H1 (cell line): ENCODE measurements at regions not wholly inside any gene's neighbourhood (a gene's known extent, or its start where the extent isn't known, plus 50 kb on each side); places are given as distances from the start of the nearest gene placed in this dataset.
A peak's percentile ranks its signal among the peaks of the same experiment; 100 is the strongest.

ENCODE experiments used
- CTCF ChIA-PET: fragments of 300-600 bp; sonication (Branson Sonifier 250); formaldehyde crosslinking; loops from one replicate; lab custom pipeline; 2021; ENCODE audit not compliant: partially characterized antibody; lab: Charles Lee
- POLR2A ChIA-PET: fragments of 300-600 bp; sonication (Branson Sonifier 250); formaldehyde crosslinking; loops from one replicate; lab custom pipeline; 2021; ENCODE audit warnings: inconsistent platforms; ENCODE audit not compliant: partially characterized antibody; lab: Charles Lee
- DNase-seq, 2 experiments: peaks; one replicate each; pipeline versions ENCODE4 v3.0.0 to v3.0.0-alpha.2; 2010 to 2022; ENCODE audit warnings: low spot score in 2 of 2, low read depth in 1 of 2, mixed read lengths in 1 of 2
- FAIRE-seq: peaks from 2 replicates; lab custom pipeline; 2011; peaks lifted over from hg19 to GRCh38; lab: Jason Lieb, UNC
- H2AFZ ChIP-seq: 2 replicates; pipeline ENCODE4 v1.8.1; 2012; ENCODE audit warnings: low read length, inconsistent platforms
- H2AK5ac ChIP-seq: 2 replicates; pipeline ENCODE4 v1.6.1; 2013; ENCODE audit warnings: low read depth, low read length
- H2BK120ac ChIP-seq: replicated peaks from 2 replicates; pipeline ENCODE3; 2013; ENCODE audit warnings: low read depth, low read length, inconsistent platforms
- H2BK12ac ChIP-seq: 2 replicates; pipeline ENCODE4 v1.6.1; 2013; ENCODE audit warnings: low read depth, low read length
- H2BK15ac ChIP-seq: 2 replicates; pipeline ENCODE4 v1.6.1; 2013; ENCODE audit warnings: low read length
- H2BK20ac ChIP-seq: 2 replicates; pipeline ENCODE4 v1.6.1; 2013; ENCODE audit warnings: low read length
- H2BK5ac ChIP-seq: 2 replicates; pipeline ENCODE4 v1.6.1; 2013; ENCODE audit warnings: low read depth, low read length
- H3K14ac ChIP-seq: 2 replicates; pipeline ENCODE4 v1.6.1; 2013; ENCODE audit warnings: inconsistent platforms; ENCODE audit not compliant: insufficient read length
- H3K18ac ChIP-seq: 2 replicates; pipeline ENCODE4 v1.6.1; 2013; ENCODE audit warnings: low read length; ENCODE audit errors: extremely low read depth
- H3K23ac ChIP-seq: 2 replicates; pipeline ENCODE4 v1.6.1; 2013; ENCODE audit warnings: inconsistent platforms; ENCODE audit not compliant: insufficient read length
- H3K23me2 ChIP-seq: 2 replicates; pipeline ENCODE4 v1.6.1; 2013; ENCODE audit warnings: low read depth, low read length
- H3K27ac ChIP-seq: 2 replicates; pipeline ENCODE4 v1.6.1; 2011; ENCODE audit warnings: low read depth, low read length, inconsistent platforms
- H3K27me3 ChIP-seq, 4 experiments: replicated peaks in 1 of 4; 1 replicate in 1 of 4; 2 replicates in 3 of 4; pipeline versions ENCODE4 v1.6.1 to v1.8.1; 2011 to 2013; ENCODE audit warnings: low read length in 3 of 4, mild to moderate bottlenecking in 3 of 4, inconsistent platforms in 2 of 4, mixed read lengths in 2 of 4, moderate library complexity in 1 of 4; ENCODE audit not compliant: control insufficient read depth in 3 of 4, insufficient read depth in 3 of 4; ENCODE audit errors: extremely low read depth in 1 of 4
- H3K36me3 ChIP-seq, 4 experiments: 2 replicates each; pipeline versions ENCODE4 v1.6.1 to v1.8.1; 2011 to 2013; ENCODE audit warnings: mild to moderate bottlenecking in 4 of 4, low read length in 3 of 4, moderate library complexity in 2 of 4, control low read depth in 1 of 4, inconsistent platforms in 1 of 4; ENCODE audit not compliant: insufficient read depth in 4 of 4, control insufficient read depth in 2 of 4
- H3K4ac ChIP-seq: replicated peaks from 2 replicates; pipeline ENCODE3; 2013; ENCODE audit warnings: low read length, low read depth, mixed read lengths, inconsistent platforms; ENCODE audit not compliant: insufficient read length
- H3K4me1 ChIP-seq, 4 experiments: replicated peaks in 1 of 4; 1 replicate in 1 of 4; 2 replicates in 3 of 4; pipeline versions ENCODE4 v1.6.1 to v1.8.1; 2011 to 2013; ENCODE audit warnings: low read length in 3 of 4, inconsistent platforms in 2 of 4, mixed read lengths in 1 of 4; ENCODE audit not compliant: insufficient read depth in 4 of 4, control insufficient read depth in 3 of 4
- H3K4me2 ChIP-seq, 2 experiments: 2 replicates each; pipeline versions ENCODE4 v1.6.1 to v1.8.1; 2011 to 2013; ENCODE audit warnings: low read depth in 2 of 2, low read length in 2 of 2, control low read depth in 1 of 2, inconsistent platforms in 1 of 2, mild to moderate bottlenecking in 1 of 2; ENCODE audit not compliant: insufficient read depth in 1 of 2
- H3K4me3 ChIP-seq, 4 experiments: fragments of 200-600, 300-600 bp in 1 of 4; sonication (generic), shearing (Covaris generic), sonication (Bioruptor Twin) in 1 of 4; 2 replicates each; pipeline versions ENCODE4 v1.5.1 to v1.8.1; 2011 to 2016; ENCODE audit warnings: low read length in 4 of 4, low read depth in 3 of 4, control low read depth in 2 of 4, inconsistent platforms in 2 of 4, mild to moderate bottlenecking in 2 of 4, mixed read lengths in 1 of 4, moderate library complexity in 1 of 4; ENCODE audit not compliant: insufficient read depth in 2 of 4; ENCODE audit errors: extremely low read depth in 1 of 4
- H3K56ac ChIP-seq: replicated peaks from 2 replicates; pipeline ENCODE3; 2013; ENCODE audit warnings: low read depth, mild to moderate bottlenecking, mixed read lengths, low read length, inconsistent platforms; ENCODE audit not compliant: insufficient read length
- H3K79me1 ChIP-seq: 2 replicates; pipeline ENCODE4 v1.6.1; 2013; ENCODE audit warnings: low read depth, low read length, control low read depth
- H3K79me2 ChIP-seq, 2 experiments: 2 replicates each; pipeline versions ENCODE4 v1.6.1 to v1.8.1; 2012 to 2013; ENCODE audit warnings: low read length in 2 of 2, mild to moderate bottlenecking in 2 of 2, inconsistent platforms in 1 of 2; ENCODE audit not compliant: insufficient read depth in 2 of 2, control insufficient read depth in 1 of 2
- H3K9ac ChIP-seq, 4 experiments: replicated peaks in 1 of 4; 1 replicate in 1 of 4; 2 replicates in 3 of 4; pipeline versions ENCODE4 v1.6.1 to v1.8.1; 2011 to 2013; ENCODE audit warnings: low read depth in 3 of 4, low read length in 3 of 4, control low read depth in 2 of 4, mild to moderate bottlenecking in 2 of 4, moderate library complexity in 2 of 4, inconsistent platforms in 1 of 4; ENCODE audit errors: extremely low read depth in 1 of 4
- H3K9me3 ChIP-seq, 2 experiments: 2 replicates each; pipeline versions ENCODE4 v1.6.1 to v1.8.1; 2012 to 2013; ENCODE audit warnings: mild to moderate bottlenecking in 2 of 2, moderate library complexity in 2 of 2, control low read depth in 1 of 2, inconsistent platforms in 1 of 2, low read depth in 1 of 2, low read length in 1 of 2, mixed read lengths in 1 of 2; ENCODE audit not compliant: insufficient read depth in 2 of 2
- H4K20me1 ChIP-seq, 2 experiments: replicated peaks in 1 of 2; 2 replicates each; pipeline versions ENCODE3 to v1.8.1; 2011 to 2013; ENCODE audit warnings: inconsistent platforms in 2 of 2, low read length in 2 of 2, mild to moderate bottlenecking in 1 of 2; ENCODE audit not compliant: insufficient read depth in 2 of 2, control insufficient read depth in 1 of 2
- H4K5ac ChIP-seq: 2 replicates; pipeline ENCODE4 v1.6.1; 2013; ENCODE audit warnings: low read length, low read depth, mixed read lengths, inconsistent platforms; ENCODE audit not compliant: insufficient read length
- H4K8ac ChIP-seq: 2 replicates; pipeline ENCODE4 v1.8.0; 2013; ENCODE audit warnings: mild to moderate bottlenecking, moderate library complexity, low read length, inconsistent platforms; ENCODE audit not compliant: insufficient read depth; ENCODE audit errors: extremely low read depth
- H4K91ac ChIP-seq: replicated peaks from 2 replicates; pipeline ENCODE3; 2013; ENCODE audit warnings: low read length, mixed read lengths, inconsistent platforms; ENCODE audit not compliant: insufficient read length
- BCL11A ChIP-seq, 2 experiments: IDR thresholded peaks; one replicate each; pipeline ENCODE4 v1.6.1; 2011; ENCODE audit warnings: low read depth in 2 of 2, low read length in 2 of 2, mild to moderate bottlenecking in 2 of 2
- CBX5 ChIP-seq: fragments of 300-800, 300-1000 bp; sonication (generic); IDR thresholded peaks from 2 replicates; pipeline ENCODE4 v1.7.1; 2016; ENCODE audit warnings: antibody characterized with exemption, low read length, low read depth
- CHD1 ChIP-seq: IDR thresholded peaks from 2 replicates; pipeline ENCODE4 v1.6.1; 2012; ENCODE audit warnings: low read depth, low read length, improper control_type of control experiment
- CTBP2 ChIP-seq: IDR thresholded peaks from 2 replicates; pipeline ENCODE4 v1.7.0; 2011; ENCODE audit warnings: borderline replicate concordance, mild to moderate bottlenecking, moderate library complexity, mixed read lengths, low read length; ENCODE audit not compliant: insufficient read depth, insufficient read length
- EP300 ChIP-seq, 2 experiments: IDR thresholded peaks; 1 replicate in 1 of 2; 2 replicates in 1 of 2; pipeline ENCODE4 v1.6.1; 2011 to 2012; ENCODE audit warnings: low read depth in 2 of 2, low read length in 2 of 2, mild to moderate bottlenecking in 2 of 2, borderline replicate concordance in 1 of 2, inconsistent platforms in 1 of 2, moderate library complexity in 1 of 2
- HDAC6 ChIP-seq: IDR thresholded peaks from one replicate; pipeline ENCODE4 v1.7.1; 2012; ENCODE audit warnings: low read depth, mild to moderate bottlenecking, inconsistent platforms, low read length, moderate library complexity
- KDM4A ChIP-seq: IDR thresholded peaks from one replicate; pipeline ENCODE4 v1.7.1; 2012; ENCODE audit warnings: low read depth, mild to moderate bottlenecking, moderate library complexity, low read length, inconsistent platforms; ENCODE audit not compliant: severe bottlenecking
- NRF1 ChIP-seq: IDR thresholded peaks from 2 replicates; pipeline ENCODE4 v1.6.1; 2011; ENCODE audit warnings: mild to moderate bottlenecking, low read depth, low read length, improper control_type of control experiment
- POLR2AphosphoS5 ChIP-seq: IDR thresholded peaks from 2 replicates; pipeline ENCODE4 v1.6.1; 2011; ENCODE audit warnings: low read depth, low read length
- POU5F1 ChIP-seq: IDR thresholded peaks from 2 replicates; pipeline ENCODE4 v1.6.1; 2011; ENCODE audit warnings: low read depth, mild to moderate bottlenecking, low read length, moderate library complexity
- SIX5 ChIP-seq: IDR thresholded peaks from 2 replicates; pipeline ENCODE4 v1.6.1; 2011; ENCODE audit warnings: mild to moderate bottlenecking, low read depth, low read length
- SP2 ChIP-seq: IDR thresholded peaks from 2 replicates; pipeline ENCODE4 v1.6.1; 2012; ENCODE audit warnings: mild to moderate bottlenecking, low read length, inconsistent platforms
- WGBS, 2 experiments: shearing (Covaris generic) in 1 of 2; methylation state at CpG; one replicate each; pipeline versions ENCODE4 v1.1.6 to v1.1.7; 2013 to 2015; ENCODE audit warnings: low lambda C conversion rate in 2 of 2, mixed read lengths in 2 of 2, inconsistent platforms in 1 of 2, low coverage in 1 of 2, missing lambda C conversion rate in 1 of 2; ENCODE audit not compliant: insufficient replicate concordance in 2 of 2, insufficient coverage in 1 of 2, insufficient read length in 1 of 2; ENCODE audit errors: extremely low coverage in 1 of 2, missing lambda C conversion rate in 1 of 2; 5-methylcytosine and 5-hydroxymethylcytosine counted together
- TF ChIP-seq, protein P1 (sequence below): IDR thresholded peaks from 2 replicates; pipeline ENCODE4 v1.6.1; 2011; ENCODE audit warnings: low read depth, mild to moderate bottlenecking, low read length; ENCODE audit not compliant: insufficient read depth

DNA sequence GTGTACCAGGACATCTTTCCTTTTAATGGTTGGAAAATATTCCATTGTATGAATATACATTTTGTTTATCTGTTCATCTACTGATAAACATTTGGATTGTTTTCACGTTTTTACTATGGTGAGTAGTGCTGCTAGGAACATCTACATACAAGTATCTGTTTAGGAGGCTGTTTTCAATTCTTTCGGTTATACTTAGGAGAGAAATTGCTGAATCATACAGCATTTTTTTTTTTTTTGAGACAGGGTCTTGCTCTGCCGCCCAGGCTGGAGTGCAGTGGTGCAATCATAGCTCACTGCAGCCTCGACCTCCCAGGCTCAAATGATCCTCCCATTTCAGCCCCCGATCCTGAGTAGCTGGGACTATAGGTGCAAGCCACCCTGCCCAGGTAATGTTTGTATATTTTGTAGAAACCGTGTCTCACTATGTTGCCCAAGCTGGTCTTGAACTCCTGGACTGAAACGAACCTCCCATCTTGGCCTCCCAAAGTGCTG is 122.9 kb downstream of the CRLF3 start:
- H4K8ac ChIP-seq = no peak overlapping the region
- H4K20me1 ChIP-seq = no peaks in the 10 kb centered on the region
- peak overlapping the region; percentile 48; the same call in 1 of the 2 replicates for H3K18ac ChIP-seq
- H2AK5ac ChIP-seq = no peak overlapping the region
- no peak overlapping the region for H3K4ac ChIP-seq
- H3K4me1 ChIP-seq = peaks cover 0 to 13% (median under 1%) of the 10 kb centered on the region in 4 experiments; a peak in 4 of 7 replicates
- no peaks in the 10 kb centered on the region; a peak in 1 of 7 replicates for H3K27me3 ChIP-seq
- no peak overlapping the region for H3K9ac ChIP-seq
- H2BK20ac ChIP-seq = no peak overlapping the region
- peak overlapping the region; percentile 57 for H4K5ac ChIP-seq
- H3K4me3 ChIP-seq = peak overlapping the region in 1 of 4 experiments; percentile 24; a peak in 1 of 8 replicates
- H3K9me3 ChIP-seq = no peaks in the 10 kb centered on the region
- H3K79me2 ChIP-seq = peaks cover 0 to 1% of the 10 kb centered on the region in 2 experiments; a peak in 2 of 4 replicates
- peaks cover 2% of the 10 kb centered on the region; the same call in 1 of the 2 replicates for H3K79me1 ChIP-seq
- H3K14ac ChIP-seq = no peak overlapping the region
- 84% methylated on average over 7 of the region's 7 CpGs; no CpG with 5 or more reads in 1 of the 2 experiments for WGBS, 2 experiments
- peak overlapping the region; percentile 1 for H3K56ac ChIP-seq
- H2BK120ac ChIP-seq = no peak overlapping the region
- H2BK5ac ChIP-seq = no peak overlapping the region
- peak overlapping the region; percentile 20; the same call in 1 of the 2 replicates for H3K27ac ChIP-seq
- H3K23me2 ChIP-seq = peaks cover 2% of the 10 kb centered on the region; the same call in 1 of the 2 replicates
- no peak overlapping the region for H3K23ac ChIP-seq
- H3K4me2 ChIP-seq = peak overlapping the region in 1 of 2 experiments; percentile 2; a peak in 1 of 4 replicates
- FAIRE-seq (no peak), DNase-seq (no peak)
- CTCF ChIA-PET = no interaction called here
- peak overlapping the region; percentile 68; the same call in 1 of the 2 replicates for H2BK12ac ChIP-seq
- POLR2A ChIA-PET = interaction anchor here (1.4 kb wide), 1 partner anchor 225 kb away, joined by 3 read pairs; the partner anchor contains the start of gene GOSR1
- H3K36me3 ChIP-seq = no peaks in the 10 kb centered on the region
- no peak overlapping the region for H2AFZ ChIP-seq
- no peak overlapping the region for H2BK15ac ChIP-seq
- H4K91ac ChIP-seq = no peak overlapping the region
- TF ChIP-seq, protein P1, sequence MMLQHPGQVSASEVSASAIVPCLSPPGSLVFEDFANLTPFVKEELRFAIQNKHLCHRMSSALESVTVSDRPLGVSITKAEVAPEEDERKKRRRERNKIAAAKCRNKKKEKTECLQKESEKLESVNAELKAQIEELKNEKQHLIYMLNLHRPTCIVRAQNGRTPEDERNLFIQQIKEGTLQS = no peak
- TF ChIP-seq HDAC6 (no peak), SIX5 (no peak), SP2 (no peak), CBX5 (no peak), KDM4A (no peak), NRF1 (no peak), POLR2AphosphoS5 (no peak), POU5F1 (no peak), BCL11A (IDR thresholded peaks at IDR 0.05; ENCODE audit: low read depth in 2 of 2, low read length in 2 of 2) (no peak), EP300 (IDR thresholded peaks at IDR 0.05; ENCODE audit: borderline replicate concordance in 1 of 2, low read depth in 2 of 2, low read length in 2 of 2) (no peak), CHD1 (no peak), CTBP2 (no peak)
